ENCODE measurements at regions not wholly inside any gene's neighbourhood (a gene's known extent, or its start where the extent isn't known, plus 50 kb on each side); places are given as distances from the start of the nearest gene placed in this dataset.

DNA sequence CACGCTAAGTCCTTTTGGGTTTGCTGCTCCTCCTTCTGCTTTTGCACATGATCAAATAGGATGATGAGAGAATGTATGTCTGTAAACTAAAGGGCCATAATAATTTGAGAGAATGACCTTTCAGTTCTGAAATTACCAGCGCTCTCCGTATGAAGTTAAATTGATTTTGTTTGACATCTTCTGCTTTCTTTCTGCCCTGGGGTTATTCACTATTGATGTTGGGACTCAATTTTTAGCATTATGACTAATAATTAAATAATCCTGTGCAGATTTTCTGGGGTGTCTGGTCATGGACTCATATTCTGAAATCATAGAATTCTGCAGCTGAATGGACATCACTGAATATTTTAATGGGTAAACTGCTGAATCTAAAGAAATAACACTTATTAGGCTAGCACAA, 423.2 kb downstream of the POM121L12 start:
- TF ChIP-seq, protein P1, sequence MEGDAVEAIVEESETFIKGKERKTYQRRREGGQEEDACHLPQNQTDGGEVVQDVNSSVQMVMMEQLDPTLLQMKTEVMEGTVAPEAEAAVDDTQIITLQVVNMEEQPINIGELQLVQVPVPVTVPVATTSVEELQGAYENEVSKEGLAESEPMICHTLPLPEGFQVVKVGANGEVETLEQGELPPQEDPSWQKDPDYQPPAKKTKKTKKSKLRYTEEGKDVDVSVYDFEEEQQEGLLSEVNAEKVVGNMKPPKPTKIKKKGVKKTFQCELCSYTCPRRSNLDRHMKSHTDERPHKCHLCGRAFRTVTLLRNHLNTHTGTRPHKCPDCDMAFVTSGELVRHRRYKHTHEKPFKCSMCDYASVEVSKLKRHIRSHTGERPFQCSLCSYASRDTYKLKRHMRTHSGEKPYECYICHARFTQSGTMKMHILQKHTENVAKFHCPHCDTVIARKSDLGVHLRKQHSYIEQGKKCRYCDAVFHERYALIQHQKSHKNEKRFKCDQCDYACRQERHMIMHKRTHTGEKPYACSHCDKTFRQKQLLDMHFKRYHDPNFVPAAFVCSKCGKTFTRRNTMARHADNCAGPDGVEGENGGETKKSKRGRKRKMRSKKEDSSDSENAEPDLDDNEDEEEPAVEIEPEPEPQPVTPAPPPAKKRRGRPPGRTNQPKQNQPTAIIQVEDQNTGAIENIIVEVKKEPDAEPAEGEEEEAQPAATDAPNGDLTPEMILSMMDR (IDR thresholded peaks at IDR 0.05), result no peak
- TF ChIP-seq POLR2A (IDR thresholded peaks at IDR 0.05), result no peak
- TF ChIP-seq EP300 (IDR thresholded peaks at IDR 0.05), result no peak
